ENCODE measurements at regions not wholly inside any gene's neighbourhood (a gene's known extent, or its start where the extent isn't known, plus 50 kb on each side); places are given as distances from the start of the nearest gene placed in this dataset.

- TF ChIP-seq, protein P1, sequence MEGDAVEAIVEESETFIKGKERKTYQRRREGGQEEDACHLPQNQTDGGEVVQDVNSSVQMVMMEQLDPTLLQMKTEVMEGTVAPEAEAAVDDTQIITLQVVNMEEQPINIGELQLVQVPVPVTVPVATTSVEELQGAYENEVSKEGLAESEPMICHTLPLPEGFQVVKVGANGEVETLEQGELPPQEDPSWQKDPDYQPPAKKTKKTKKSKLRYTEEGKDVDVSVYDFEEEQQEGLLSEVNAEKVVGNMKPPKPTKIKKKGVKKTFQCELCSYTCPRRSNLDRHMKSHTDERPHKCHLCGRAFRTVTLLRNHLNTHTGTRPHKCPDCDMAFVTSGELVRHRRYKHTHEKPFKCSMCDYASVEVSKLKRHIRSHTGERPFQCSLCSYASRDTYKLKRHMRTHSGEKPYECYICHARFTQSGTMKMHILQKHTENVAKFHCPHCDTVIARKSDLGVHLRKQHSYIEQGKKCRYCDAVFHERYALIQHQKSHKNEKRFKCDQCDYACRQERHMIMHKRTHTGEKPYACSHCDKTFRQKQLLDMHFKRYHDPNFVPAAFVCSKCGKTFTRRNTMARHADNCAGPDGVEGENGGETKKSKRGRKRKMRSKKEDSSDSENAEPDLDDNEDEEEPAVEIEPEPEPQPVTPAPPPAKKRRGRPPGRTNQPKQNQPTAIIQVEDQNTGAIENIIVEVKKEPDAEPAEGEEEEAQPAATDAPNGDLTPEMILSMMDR (IDR thresholded peaks at IDR 0.05) = no peak
- no peak for TF ChIP-seq POLR2A (IDR thresholded peaks at IDR 0.05)
Observed at GRCh38 chr15:94747510-94747909, 516.1 kb downstream of the MCTP2 start.
